ENCODE measurements at regions not wholly inside any gene's neighbourhood (a gene's known extent, or its start where the extent isn't known, plus 50 kb on each side); places are given as distances from the start of the nearest gene placed in this dataset.

- TF ChIP-seq EZH2phosphoT487 (IDR thresholded peaks at IDR 0.05; ENCODE audit: insufficient read depth, low read depth) (no peak), EZH2 (IDR thresholded peaks at IDR 0.05; ENCODE audit: insufficient read depth, poor library complexity, severe bottlenecking) (no peak)
Measured at GRCh38 chr6:22019857-22020256, 277.0 kb downstream of the PRL start.
